ENCODE measurements at regions not wholly inside any gene's neighbourhood (a gene's known extent, or its start where the extent isn't known, plus 50 kb on each side); places are given as distances from the start of the nearest gene placed in this dataset.

DNA sequence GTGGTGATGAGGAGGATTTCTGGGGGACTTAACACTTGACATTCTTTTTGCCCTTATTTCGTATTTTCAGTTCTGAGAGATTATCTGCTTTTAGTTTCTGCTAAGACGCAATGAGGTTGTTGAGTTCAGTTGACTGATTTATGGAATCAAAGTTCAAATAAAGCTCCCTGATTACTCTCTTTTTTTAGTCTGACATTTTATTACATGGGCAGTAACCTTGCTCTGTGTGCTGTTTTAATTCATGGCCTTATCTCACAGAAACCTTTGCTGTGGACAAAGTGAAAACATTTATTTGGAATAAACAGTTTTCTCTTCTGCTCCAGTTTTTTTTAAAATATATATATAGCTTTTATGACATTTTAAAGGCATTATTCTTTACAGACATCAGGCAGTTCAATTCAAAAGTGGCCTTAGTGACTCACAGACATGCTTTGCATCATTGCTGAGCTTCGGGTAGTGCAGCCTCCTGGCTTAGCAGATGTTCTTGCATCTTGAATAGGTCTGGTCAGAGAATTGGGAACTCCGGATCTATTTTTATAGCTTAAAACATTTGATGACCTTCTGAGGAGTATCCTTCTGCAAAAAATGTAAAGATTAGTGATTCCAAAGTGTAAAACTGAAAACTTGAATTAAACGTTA lies 162.9 kb downstream of the FAM170A start:
- no peak for DNase-seq

DNA sequence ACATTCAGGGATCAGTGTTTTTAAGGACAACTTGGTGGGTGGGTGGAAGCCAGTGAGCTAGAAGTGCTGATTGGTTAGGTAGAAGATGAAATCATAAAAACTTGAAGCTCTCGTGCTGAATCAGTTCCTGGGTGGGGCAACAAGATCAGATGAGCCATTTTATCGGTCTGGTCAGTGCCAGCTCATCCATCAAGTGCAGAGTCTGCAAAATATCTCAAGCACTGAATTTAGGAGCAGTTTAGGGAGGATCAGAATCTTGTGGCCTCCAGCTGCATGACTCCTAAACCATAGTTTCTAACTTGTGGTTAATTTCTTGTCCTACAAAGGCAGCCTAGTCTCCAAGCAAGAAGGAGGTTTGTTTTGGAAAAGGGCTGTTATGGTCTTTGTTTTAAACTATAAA lies 166.4 kb downstream of the FAM170A start:
- DNase-seq = no peak

DNA sequence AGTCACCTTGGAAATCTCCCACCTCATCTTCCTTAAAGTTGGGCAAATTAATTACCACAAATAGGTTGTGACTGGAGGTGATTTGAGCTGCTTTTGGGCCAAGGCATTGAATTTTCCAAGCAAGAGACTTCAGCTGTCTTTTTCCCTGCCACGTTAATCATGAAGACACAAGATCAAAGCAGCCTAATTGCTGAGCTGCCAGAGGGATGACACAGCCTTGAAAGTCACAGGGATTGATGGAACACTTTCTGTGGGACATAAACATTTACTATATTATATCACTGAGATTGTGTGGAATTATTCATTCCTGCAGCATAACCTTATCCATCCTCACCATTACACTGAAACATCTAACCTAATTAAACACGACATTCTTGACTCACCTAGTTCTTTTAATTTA lies 172.2 kb downstream of the FAM170A start:
- no peak for DNase-seq

DNA sequence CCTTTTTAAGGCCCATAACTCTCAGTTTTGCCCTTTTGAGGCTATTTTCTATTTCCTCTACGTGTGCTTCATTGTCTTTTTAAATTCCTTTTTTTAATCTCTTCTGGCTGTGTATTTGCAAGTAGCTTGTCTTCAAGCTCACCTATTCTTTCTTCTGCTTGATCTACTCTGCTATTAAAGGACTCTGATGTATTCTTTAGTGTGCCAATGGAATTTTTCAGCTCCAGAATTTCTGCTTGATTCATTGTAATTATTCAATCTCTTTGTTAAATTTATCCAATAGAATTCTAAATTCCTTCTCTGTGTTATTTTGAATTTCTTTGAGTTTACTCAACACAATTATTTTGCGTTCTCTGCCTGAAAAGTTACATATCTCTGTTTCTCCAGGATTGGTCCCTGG lies 178.7 kb downstream of the FAM170A start:
- no peak for DNase-seq

DNA sequence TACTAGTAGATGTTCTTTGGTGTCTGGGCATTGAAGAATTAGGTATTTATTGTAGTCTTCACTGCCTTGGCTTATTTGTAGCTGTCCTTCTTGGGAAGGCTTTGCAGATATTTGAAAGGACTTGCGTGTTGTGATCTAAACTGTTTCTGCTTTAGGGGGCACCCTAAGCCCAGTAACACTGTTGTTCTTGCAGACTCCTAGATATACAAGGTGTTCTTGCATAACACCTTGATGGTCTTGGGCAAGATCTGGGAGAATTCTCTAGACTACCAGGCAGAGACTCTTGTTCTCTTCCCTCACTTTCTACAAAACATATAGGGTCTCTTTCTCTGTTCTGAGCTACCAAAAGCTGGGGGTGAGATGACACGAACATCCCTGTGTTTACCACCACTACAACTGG lies 179.1 kb downstream of the FAM170A start:
- no peak for DNase-seq

DNA sequence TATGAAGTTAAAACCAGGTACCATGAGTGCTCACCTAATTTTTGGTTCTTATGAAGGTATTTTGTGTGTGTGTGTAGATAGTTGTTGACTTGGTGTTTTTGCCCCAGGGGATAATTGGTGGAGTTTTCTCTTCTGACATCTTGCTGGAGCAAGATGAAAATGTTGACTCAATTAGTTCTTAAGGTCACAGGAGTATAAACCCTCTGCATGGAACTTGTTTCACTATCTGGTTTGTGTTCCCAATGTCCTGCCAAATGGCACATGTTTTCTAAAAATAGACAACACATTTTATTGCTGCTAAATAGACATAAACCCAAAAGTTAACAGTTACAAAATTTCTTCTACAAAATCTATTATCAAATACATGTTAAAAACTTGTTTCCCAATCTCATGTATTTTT lies 180.9 kb downstream of the FAM170A start:
- no peak for DNase-seq

DNA sequence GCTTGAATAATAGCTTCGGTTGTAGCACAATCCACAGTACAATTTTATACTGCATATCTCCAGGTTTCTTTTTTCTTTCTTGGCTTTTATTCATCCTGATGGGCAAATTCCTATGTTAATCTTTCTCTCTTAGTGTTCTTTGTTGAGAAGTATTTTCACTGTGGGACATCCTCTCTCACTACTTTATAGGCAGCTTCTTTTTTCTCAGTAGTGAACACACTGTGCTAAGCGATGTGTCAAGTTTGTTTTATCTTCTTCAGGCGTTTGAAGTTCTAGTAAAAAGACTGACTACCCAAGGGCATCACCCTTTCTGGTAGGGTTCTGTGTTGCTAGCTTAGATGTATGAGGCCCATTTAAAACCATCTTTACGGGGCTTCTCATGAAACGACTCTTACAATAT lies 182.1 kb downstream of the FAM170A start:
- no peak for DNase-seq

DNA sequence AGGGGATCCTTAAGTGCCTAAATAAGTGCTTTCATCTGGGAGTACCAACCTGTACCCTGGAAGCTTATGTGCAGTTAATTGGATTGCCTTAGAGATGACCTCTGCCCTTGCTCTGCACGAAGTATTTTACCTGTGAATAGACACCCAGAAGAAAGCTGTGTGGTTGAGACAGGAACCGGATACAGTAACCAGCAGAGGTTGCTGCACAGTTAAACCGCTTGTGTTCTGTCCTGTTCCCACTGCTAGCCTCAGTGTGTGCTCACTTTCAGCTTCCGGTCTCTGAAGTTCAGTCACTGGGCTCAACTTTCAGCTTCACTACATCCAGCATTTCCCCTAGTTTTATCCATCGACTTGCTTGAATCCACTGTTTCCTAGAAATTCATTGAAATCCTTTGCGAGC lies 185.3 kb downstream of the FAM170A start:
- DNase-seq = no peak

DNA sequence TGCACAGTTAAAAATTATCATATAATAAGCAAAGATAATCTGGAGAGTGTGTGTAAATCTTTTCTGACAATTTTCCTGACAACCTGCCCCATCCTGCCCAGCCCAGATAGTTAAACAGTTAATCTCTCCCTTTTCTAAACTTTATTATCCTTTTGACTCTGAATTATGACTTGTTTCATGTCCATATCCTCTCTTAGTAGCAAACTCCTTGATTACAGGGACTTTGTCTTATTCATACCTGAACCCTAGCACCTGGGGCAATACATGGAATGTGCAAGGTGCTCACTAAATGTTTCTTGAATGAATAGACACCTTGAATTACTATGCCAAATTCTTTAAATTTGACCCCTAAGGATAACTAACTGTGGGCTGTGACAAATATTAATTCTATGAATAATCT lies 186.7 kb downstream of the FAM170A start:
- no peak for DNase-seq

DNA sequence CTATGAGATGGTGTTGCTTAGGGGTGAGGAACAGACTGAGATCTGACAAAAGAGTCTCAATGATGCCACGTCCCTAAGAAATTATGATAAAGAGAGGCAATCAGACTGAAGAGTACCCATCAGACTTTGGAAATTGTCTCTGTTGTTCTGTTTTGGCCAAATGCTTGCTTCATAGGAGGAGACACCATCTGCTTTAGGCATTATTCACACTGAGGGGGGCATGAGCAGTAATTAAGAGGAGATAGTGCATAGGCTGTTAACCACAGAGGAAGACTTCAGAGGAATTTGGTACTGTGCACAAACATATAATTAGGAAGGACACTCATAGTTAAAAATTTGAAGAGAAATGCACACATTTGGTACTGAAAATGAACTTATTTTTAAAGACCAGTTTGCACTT lies 190.7 kb downstream of the FAM170A start:
- no peak for DNase-seq

DNA sequence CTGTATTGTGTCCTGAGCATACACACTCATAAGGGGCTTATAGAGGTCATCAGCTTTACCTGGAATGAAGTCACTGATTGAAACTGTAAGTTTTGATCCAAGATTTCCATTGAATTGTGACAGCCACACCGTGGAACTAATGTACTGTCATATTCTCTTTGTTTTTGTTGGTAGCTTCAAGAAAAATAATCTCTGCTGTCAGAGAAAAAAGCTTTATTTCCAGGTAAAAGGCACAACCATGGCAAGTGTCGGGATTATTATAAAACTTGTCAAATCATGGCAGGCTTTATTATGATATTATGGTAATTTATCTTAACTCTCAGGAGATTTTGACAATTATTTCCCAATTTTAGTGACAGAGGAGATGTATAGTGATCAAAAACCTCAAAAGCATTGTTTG lies 191.2 kb downstream of the FAM170A start:
- DNase-seq = no peak

DNA sequence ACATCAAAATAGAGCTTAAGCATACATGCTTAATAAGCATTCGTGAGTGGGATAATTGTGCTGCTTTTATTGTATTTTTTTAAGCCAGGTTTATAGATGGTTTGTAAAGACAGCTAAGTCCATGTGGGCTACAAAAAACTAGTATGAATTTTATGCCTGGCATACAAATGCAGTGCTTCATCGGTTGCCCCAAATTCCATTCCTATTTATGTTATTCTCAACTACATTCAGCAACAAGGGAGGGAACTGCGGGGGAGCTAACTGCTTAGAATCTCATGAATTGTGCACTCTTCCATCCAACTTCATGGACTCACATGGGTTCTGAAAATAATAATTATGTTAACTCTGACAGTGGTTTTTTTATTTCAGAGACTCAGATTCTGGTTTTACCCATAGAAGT lies 199.2 kb downstream of the FAM170A start:
- no peak for DNase-seq

DNA sequence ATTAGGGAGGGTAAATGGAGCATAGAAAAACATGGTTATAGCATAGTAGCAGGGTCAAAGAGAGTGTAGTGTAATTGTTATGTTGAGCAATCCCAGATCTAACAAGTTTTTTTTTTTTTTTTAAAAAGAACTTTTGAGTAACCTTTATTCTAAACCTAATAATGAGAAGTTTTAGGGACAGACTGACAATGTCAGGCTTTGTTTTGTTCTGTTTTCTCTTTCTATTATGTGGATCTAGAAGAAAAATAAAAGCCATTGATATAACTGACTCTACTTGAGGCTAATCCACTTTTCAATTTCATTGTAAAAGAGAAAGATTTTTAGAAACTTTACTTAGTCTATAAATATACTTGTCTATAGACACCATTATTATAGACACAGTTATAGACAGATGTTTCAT lies 200.0 kb downstream of the FAM170A start:
- no peak for DNase-seq

DNA sequence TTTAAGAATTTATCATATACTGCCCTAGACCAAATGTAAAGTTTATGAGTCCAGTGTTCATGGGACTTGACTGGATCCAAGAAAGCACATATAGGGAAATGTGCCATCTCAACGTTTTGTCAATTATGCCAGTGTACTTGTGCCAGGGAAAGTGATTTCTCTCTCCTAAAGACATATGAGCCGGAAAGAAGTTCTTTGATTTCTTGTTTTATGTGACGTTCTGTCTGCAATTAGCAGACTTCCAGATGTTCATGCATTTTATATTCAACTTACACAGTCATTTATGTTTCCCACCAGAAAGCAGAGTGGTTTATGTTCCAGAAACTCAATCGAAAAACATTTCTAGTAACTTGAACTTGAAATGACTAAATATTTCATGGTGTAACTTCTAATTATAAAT lies 203.8 kb downstream of the FAM170A start:
- DNase-seq = no peak

DNA sequence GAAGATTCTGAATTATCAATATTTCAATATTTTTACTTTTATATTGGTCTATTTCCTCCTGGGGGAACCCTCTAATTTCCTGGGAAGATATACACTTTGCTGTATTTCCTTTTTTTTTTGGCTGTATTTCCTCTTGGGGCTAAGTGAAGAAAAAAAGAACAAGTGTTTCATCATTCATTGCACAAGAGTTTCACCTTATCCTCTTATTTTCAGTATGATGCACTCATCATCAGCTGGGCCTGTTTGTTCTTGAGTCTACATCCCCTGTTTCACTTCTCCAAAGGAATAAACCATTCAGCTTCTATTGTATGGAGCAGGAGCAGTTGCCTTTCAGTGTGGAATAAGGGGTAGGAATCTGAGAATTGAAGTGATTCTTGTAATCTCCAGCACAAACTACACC lies 210.8 kb downstream of the FAM170A start:
- DNase-seq = no peak

DNA sequence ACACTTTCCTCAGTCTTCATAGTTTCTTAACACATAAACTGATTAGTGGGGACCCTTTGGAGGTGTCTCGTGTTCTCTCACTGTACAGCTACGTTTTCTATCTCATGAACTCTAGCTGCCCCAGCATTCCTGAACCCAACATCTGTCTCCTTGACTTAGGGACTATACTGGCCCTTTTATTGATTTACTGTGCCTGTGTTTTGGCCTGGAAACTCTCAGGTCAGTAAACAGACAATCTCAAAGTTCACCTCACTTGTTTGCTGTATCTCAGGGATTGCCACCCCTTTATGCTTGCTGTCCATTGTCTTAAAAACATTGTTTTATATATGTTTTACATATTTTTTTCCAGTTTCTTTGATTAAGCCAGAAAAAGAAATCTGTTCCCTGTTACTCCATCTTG lies 222.8 kb downstream of the FAM170A start:
- no peak for DNase-seq

DNA sequence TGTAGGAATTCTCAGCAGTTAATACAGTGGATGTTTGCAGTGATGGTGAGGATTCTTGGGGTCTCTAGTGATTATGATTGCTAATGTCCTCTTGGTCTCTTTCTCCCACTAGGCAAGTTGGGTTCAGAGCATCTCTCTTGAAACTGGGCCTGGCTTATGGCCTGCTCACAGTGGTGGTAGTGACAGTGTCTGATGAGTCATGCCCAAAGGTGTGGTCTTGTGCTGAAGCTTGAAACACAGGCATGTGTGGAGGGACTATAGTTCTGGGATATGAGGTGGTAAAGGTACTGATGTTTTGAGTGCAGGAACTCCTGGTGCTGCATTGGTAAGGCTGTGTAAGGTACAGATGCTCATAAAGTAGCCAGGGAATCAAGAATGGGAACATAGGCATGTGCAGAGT lies 231.1 kb downstream of the FAM170A start:
- DNase-seq = no peak

DNA sequence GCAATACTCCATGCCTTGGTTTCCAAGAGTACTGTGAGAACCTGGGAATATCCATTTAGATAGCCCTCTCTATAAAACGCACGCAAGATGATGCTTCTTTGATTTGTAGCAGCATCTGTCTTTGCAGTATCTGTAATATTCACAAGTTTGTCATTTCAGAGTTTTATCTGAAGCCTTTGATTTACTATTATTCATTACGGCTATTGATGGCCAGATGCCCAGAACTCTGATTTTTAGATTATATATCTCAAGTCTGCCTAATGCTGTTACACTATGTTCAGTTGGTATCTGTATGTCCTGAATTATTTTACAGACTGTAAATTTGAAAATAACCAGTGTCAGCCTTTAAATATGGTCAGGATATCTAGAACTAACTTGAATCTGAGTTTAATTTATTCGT lies 233.3 kb downstream of the FAM170A start:
- DNase-seq = no peak

DNA sequence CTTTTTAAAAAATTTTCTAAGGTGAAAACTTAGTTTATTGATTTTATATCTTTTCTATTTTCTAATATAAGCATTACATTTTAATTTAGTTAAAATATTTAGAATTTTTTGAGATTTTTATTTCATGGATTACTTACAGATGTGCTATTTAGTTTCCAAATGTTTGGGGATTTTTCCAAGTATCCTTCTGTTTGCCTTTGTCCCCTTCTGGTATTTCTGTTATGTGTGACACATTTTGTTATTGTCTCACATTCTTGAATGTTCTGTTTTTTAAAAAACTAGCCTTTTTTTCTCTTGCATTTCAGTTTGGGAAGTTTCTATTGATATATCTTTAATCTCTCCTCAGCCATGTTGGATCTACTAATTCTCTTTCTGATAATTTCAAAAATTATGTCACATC lies 234.9 kb downstream of the FAM170A start:
- DNase-seq = no peak

DNA sequence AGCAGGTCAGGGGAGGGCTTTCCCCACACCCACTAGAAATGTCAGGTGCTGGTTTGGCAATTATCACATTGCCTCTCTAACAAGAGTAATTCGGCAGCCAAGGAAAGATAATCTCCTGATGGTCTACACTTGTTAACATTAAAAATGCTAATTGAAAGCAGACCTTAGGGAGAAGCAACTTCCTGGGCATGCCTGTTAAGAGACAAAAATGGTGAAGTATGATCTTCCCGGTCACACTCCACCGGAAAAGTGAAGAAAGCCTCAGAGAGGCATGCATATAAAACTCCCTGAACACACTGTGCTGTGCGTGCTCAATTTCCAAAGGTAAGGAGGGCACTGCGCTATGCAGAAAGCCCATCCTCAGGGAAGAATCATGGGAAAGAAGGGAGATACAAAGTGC lies 244.3 kb downstream of the FAM170A start:
- DNase-seq = no peak

DNA sequence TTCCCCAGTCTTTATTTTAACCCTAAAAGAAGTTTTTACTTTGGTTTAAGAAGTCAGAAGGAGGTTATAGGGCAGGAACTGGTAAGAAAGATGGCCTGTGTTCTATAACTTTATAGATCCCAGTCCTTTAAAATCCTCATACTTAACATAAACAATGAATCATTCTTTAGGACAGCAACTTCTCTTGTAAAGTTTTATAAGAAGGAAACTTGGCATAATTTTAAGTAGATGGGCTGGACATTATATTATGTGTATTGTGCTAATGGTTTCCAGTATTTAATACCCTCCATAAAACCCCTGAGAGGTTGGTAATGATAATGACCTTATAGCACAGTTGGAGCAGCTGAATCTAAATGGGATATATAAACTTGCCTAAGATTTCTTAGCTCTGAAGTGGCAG lies 247.2 kb downstream of the FAM170A start:
- no peak for DNase-seq

DNA sequence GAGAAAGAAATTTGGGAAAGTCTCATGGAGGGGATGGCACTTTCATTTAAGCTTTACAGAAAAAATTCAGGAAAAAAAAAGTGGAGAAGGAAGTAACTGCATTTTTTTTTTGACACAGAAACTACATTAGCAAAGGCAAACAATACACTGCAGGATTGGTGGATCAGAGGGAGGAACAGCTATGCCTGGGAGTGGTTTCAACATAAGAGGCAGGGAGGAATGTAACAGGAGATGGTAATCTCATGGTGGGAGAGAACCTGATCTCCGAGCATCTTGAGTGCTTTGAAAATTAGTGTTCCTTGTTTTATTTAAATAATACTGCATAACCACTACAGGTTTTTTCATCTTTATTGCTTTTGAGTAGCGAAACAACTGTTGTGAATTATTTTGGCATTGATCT lies 249.4 kb downstream of the FAM170A start:
- no peak for DNase-seq

DNA sequence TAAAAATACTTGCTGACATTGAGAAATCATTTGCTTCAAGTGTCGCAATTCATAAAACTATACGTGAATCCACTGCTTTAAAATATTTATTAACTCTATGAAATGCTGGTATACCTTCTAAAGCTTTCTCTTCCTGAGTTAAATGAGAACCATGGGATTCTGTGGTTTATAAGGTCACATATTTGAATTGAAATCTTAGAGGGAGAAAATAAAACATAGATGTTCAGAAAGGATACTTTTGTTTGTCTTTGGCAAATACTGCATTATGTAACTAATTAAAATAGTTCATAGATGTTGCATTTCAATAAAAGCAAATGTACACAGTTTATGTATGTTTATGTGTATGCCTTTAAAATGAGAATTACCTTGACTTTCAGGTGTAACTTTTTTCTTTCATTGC lies 250.1 kb downstream of the FAM170A start:
- DNase-seq = no peak

DNA sequence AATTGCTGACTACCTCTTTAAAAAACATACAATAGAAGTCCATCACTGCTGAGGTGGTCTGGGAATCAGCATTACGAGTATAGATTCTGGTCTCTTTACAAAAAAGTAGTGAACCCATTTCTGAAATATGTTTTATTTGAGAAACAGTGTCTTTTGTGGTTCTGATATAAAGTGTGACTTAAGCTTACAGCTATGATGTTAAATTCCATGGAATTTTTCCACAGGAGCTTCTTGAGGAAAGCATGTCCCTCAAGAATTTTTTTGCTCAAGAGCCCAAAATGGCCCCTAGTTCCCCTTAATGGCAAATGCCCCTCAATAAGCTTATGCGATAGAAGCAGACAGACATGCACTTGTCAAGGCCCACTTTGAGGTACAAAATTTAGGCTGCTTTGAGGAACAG lies 265.7 kb downstream of the FAM170A start:
- DNase-seq = no peak

DNA sequence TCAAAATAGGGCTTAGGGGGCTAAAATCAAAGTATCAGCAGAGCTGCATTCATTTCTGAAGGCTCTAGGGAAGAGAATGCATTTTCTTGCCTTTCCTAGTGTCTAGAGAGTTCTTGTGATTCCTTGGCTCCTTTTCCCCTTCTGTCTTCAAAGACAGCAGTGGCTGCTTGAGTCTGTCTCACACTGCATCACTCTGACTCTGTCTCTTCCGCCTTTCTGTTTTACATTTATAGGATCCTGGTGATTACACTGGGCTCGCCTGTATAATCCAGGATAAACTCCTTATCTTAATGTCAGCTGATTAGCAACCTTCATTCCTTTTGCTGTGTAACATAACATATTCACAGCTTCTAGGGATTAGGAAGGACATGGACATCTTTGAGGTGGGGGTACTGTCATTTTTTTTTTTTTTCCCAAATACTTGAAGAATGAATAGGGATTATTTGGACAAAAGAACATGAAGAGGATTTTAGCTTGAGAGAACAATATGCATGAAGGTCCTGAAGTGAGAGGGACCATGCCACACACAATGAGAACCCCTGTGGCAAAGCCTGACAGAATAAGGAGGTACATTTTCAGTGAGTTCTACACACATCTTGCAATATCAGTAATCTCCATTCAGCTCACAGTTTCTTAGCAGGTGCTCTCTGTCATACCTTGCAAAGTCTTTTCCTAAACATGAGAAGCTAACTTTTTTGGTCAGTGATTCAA lies 267.6 kb downstream of the FAM170A start:
- no peak for DNase-seq
